HG02938 (cell line): ENCODE measurements at regions not wholly inside any gene's neighbourhood (a gene's known extent, or its start where the extent isn't known, plus 50 kb on each side); places are given as distances from the start of the nearest gene placed in this dataset.

Experiments used
- ATAC-seq: cut with Tn5 transposase; IDR thresholded peaks from one replicate; pipeline ENCODE4 v1.9.1; 2021; ENCODE audit warnings: mild to moderate bottlenecking, moderate library complexity; ENCODE audit not compliant: unreplicated experiment

DNA sequence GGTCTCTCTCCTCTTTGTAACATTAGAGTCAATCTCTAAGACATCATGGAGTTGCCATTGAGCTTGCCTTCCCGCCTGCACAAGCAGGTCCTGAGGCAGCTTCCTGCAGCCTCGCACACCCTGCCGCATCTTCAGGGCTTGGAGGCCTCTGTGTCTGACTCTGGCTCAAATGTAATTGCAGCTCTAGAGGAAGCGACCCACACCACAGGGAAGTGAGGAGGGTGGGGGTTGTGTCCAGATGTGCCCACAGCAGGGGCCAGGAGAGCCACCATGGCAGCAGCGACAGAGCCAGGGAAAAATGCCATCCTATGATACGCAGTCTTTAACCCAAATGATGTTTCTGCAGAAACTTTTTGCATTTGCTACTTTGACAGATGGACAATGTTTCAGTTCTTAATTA is 216.0 kb upstream of the ZNF32 start:
- ATAC-seq, result no peak

DNA sequence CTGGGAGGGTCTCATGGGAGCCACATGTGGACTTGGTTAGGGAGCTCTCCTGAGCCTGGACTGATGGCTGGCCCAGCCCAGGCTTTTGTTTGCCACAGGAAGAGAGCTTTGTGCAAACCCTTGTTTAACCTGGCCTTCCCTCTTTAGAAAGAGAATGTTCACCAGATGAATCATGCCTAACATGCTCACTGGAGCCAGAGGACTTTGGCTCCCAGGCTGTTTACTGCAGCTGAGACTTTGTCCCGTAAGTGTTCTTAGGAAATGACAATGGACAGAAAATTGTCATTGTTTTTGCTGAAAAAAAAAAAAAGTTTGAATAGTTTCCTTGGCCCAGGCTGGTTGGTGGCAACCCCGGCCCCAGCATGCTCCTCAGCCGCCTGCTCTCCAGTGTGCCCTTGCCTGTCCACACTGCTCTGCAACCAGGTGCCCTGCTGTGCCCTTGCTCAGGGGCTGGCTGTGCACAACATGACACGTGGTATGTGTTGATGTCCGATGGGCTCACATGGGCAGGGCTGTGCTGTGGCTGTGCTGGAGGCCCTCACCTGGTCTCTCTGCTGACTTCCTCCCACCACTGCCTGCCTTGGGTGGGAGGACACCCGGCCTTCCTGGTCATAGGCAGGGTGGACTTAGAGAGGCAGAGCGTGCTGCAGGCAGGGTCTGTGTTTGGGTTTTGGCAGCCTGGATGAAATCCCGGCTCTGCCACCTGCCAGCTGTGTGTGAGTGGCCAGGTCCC is 215.3 kb upstream of the ZNF32 start:
- ATAC-seq, result no peak

DNA sequence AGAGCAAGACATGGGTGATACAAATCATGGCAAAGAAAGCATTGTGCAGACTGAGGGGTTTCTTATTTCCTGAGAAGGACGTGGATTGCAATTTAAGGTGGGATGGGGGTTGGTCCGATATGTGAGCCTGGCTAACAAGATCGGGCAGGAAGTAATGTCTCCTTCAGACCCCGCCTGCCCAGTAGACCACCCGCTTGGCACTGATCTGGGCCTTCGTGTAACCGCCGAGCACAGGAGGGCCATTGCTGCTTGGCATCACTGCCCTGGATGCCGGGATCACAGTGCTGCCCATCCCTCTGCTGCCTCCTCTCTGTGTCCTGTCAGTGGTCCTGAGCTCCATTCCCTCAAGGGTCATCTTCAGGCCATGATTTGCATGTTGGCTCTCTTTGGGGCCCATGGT is 214.6 kb upstream of the ZNF32 start:
- no peak for ATAC-seq

DNA sequence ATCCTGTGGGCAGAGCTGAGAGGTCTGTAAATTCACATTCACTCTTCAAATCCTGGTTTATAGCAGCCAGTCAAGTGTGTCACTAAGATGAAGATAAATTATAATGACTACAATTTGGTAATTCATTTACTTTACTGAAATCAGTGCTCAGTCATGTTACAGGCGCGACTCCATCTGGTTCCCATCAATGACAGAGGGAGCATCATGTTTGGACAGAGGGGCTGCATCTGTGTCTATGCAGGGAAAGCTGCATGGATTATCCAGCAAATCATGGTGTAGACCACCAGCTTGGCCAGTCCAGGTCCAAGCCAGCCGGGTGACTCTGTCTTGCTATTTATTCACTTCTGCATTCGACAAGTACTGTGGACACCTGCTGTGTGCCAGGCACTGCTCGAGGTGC is 214.1 kb upstream of the ZNF32 start:
- no peak for ATAC-seq

DNA sequence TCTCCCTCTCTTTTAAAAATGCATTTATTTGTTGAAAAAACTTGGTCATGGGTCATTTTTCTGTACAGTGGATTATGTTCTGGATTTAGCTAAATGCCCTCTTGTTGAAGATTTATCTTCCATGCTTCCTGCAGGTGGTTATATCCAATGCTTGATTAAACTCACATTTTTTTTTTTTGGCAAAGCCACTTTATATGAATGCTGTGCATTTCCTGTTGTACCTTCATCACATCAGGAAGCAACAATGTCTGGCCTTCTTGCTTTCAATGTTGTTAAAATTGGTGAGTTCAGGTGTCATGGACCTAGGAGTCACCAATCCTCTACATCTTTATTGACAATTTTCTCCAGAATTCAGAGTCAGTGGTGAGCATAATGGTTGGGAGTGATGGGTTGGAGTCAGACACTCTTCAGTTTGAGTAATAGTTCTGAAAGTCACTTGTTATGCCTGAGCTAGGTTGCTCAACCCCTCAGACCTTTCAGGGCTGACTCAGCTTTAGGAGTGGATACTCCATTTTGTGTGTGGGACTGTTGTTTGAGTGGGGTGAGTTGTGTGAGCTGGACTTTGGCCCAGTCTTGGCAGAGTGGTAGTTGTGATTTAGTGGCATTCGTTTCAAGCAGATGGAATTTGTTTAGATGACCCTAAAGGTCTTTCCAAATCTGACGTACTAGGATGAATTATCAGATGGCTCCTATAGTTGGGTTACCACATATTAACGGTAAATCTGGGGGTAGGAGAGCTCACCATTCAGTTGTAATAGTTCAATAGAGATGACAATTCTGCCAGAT is 213.5 kb upstream of the ZNF32 start:
- ATAC-seq, result no peak

DNA sequence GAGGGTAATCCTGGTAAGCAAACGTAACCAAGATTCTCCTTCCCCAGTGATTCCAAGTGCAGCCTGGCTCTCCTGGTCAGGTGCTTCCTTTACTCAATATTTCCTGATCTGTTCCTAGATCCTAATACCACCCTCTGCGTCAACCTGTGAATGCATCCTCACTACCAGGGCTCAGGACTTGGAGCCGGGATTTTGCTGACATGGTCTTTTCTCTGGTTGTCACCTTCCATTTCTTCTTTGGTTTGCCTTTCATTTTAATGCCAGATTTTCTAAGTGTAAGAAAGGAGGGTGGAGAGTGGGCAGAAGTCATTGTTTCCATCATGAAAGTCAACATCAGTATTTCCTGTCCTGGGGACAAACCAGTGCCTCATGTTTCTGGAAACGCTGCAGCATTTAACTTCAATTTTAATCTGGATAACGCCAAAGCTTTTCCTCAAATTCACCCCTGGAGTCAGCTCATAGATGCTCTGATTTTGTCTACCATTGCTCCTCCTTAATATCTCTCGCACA is 210.4 kb upstream of the ZNF32 start:
- no peak for ATAC-seq

DNA sequence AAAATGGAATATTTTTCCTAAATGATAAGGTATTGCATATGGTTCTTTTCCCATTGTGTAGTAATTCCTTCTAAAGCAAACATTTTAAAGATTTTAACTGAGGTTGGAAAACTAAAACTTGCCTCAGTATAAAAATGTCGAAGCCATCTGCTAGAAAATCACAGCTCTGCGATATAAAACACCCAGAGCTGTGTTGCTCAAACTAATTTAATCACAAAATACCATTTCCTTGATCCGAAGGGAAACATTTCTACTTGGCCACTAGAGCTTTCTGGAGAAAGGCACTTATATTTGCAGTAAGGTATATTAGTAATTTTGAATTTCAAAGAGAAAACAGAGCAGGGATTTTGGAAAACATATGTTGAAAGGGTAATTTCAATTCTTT is 209.2 kb upstream of the ZNF32 start:
- ATAC-seq, result no peak

DNA sequence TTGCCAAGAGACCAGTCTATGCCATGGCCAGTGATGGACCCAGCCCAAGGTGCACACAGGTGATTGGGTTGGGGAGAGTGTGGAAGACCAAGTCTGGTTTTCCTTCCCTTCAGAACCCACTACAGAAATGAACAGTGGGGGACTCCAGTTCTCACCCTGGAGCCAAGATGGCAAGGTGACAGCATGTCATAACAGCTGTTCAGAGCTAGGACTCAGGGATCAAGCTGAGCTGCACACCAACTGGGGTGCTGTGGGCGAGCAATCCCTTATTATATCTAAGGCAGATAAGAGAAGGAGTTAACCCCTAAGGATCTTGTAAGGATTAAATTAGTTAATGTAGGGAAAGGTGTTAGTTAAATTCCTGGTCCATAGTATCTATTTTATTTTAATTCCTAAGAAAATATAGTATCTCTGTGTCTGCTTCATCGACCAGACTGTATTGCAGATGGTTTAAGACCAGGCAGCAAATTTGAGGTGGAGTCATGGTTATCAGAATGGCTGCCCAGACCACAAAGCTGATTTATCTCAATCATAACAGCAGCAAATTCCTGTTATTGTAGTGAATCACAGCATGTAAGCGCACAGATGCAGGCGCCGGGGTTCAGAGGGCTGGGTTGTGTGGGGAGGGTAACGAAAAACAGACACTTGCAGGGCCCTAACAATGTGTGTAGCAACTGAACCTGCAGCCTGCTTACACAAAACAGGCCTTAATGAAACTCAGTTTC is 208.7 kb upstream of the ZNF32 start:
- ATAC-seq, result no peak

DNA sequence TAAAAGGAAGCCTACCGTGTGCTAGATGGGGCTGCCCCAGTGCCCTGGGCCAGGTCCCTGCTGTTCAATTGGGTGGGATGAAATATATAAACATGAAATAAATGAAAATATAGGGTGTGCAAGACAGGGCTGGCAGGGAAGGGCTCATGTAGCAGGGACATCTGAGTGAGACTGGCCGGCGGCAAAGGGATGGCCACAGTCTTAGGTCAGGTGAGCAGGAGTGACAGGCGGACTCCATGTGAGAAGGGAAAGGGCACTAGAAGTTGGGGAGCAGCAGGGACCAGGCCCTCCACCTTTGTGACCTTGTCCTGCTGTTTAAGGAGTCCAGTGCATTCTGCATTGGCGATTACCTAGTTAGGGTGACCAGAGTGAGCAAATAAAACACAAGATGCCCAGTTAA is 207.6 kb upstream of the ZNF32 start:
- no peak for ATAC-seq

DNA sequence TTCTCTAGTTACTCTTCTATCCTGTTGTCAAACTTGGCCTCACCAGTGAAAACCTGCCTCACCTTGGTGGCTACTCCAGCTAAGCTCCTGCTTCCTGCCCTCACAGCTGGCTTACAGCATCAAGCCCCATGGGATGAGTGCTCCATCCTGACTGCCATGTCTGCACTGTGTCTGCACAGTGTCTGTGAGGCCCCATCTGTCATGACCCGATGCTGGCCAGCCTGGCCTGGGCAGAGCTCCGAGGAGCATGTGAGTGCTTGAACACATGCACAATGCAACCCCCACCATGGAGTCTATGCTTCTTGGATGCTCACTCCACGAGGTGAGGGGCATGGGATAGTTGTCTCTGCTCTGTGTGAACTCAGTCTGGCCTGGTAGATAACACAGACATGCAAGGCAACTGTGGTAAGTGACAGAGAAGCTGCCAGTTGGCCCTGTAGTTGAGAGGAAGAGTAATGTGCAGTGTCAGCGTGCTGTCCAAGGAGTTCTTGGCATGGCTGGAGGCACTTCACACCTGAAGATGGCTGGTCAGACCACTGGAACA is 207.1 kb upstream of the ZNF32 start:
- no peak for ATAC-seq

DNA sequence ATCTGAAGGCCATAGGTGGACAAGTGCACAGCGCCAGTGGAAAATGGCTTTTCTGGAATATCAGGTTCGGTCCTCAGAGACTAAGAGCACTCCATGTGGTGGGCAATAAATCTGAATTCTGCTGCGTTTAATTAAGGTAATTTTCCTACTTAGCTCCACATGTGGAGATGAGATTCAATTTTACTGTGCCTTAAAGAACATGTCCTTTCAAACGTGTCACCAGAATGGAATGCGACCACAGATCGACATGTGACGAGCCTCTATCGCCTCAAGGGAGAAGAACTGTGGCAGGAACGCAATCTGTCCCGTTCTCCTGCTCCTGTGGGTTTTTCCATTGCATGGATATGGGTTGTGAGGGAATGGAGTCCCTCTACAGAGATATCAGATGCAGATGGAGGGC is 205.3 kb upstream of the ZNF32 start:
- ATAC-seq, result no peak

DNA sequence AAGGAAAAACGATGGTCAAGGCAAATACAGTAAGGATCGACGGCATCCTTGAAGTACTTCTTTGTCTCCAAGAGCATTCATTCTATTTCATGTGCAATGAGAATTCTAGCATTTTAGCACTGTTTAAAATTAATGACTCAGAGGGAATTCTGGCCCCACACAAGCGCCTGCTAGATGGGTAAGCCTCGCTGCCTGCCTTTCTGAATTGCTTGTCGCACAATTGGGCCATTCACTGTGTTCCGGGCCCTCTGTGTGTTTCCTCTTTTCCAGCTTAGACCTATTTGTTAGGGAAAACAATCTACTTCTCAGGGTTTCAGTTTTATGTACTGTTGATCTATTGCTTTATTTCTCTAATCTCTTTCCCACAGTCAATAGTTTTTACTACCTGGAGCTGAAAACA is 204.7 kb upstream of the ZNF32 start:
- no peak for ATAC-seq

DNA sequence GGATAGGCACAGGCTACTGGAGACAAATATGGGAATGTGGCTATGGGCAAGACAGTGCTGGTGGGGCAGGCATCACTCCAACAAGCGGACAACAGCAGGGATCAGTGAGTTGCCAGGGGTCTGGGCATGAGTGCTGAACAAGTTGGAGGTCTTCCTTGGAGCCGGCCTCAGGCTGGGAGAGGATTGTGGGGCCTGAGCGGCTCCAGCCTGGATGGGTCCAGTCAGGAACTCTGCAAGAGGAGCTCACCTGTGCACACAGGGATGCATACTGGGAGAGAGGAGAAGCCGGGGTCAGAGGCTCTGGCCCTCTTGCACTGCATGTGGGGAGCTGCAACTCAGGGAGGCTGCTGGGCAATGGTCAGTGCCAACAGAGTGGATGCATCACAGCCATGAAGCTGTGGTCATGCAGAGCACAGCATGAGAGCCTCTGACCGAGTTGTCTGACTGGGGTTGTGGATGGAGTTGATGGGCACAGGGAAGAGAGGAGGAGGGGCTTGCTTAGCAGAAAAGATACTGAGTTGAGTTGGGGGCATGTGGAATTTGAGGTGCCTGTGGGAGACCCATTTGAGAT is 204.0 kb upstream of the ZNF32 start:
- no peak for ATAC-seq

DNA sequence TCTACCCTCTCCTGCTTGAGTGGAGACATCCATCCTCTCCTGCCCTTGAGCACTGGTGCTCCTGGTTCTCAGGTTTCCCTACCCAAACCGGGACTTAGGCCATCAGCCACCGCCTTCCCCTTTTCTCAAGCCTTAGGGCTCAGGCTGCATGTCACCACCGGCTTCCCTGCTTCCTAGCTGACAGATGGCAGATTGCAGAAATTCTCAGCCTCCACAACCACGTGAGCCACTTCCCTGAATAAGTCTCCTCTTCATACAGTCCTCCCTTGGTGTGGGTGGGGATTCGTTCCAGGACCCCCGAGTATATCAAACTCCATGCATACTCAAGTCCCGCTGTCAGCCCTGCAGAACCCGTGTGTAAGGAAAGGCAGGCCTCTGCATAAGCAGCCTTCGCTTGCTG is 203.5 kb upstream of the ZNF32 start:
- no peak for ATAC-seq

DNA sequence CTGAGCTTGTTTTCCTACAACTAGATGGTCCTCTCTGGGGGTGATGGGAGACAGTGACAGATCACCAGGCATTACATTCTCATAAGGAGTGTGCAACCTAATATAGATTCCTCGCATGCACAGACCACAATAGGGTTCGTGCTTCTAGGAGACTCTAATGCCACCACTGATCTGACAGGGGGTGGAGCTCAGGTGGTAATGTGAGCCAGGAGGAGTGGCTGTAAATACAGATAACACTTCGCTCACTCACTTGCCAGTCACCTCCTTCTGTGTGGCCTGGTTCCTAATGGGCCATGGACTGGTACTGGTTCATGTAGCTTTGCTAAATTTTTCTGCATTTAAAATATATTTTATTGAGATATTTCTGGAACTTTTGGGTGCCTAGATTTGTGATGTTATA is 202.3 kb upstream of the ZNF32 start:
- ATAC-seq, result no peak

DNA sequence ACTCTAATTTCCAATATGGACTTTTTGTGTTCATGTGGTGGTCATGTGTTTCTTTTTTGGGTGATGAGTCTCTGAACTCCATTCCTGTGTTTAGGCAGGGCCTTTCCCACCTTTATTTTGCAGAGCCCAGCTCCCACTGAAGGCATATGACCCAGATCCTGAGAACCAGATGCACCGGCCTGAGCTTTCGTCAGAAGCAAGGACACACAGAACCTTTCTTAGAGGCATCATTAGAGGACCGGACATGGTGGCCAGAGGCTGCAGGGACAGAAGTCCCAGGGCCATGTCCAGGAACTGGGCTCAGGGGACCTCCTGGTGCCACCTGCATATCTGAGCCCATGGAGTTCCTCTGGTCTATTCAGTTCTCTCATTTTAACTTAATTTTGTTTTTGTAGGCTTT is 200.9 kb upstream of the ZNF32 start:
- no peak for ATAC-seq

DNA sequence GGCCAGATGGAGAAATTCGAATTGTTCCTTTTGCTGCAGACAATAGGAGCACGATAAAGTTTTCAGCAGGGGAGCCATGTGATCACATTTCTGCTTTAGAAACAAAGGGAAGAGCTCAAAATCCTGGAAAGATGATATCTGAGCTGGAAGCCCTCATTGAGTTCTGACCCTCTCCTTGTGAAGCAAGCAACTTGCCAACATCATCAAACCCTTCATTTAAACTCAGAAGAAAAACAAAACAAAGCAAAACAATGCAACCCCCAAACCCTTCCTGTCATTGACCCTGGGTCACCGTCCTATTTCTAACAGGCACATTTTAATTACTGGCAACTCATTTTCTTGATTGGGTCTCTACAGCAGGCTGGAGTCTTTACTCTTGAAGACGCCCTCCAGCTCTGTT is 198.3 kb upstream of the ZNF32 start:
- no peak for ATAC-seq

DNA sequence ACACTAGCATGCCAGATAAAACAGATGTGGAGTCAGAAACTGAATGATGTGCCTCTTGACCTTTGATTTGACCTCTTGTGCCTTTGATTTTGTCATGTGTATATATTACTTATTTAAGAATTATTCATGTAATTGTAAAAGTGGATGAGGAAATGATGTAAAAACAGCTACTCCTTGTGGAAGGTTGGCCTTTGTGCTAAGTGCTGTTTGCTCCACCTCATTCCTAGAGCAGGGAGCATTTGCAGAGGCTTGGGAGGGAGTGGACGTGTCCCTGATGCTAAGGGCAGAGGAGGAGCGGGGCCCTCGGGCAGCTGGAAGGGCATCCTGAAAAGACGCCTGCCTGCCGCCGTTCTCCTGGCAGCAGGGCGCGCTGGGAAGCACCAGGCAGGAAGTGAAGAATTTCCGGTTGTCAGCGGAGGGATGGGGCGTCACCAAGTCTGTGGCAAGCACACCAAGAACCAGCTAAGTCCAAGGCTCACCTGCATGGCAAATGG is 197.6 kb upstream of the ZNF32 start:
- no peak for ATAC-seq

DNA sequence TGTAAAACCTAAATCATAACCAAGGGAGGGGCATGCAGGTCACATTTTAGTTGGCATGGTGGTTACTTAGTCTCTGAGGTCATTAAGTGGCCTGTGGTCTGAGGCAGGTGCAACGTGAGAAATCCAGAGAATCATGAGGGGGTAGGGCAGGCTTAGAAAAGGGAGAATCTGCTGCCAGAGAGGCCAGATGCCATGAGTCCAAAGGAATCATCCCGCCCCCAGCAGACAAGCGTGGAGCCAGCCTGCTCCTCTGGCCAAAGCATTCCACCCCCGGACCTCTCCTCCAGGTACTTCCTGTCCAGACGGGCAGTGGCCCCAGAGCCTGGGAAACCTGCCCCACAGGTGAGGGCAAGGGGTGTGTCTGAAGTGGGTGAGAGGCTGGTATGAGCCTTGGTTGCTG is 196.4 kb upstream of the ZNF32 start:
- ATAC-seq, result no peak

DNA sequence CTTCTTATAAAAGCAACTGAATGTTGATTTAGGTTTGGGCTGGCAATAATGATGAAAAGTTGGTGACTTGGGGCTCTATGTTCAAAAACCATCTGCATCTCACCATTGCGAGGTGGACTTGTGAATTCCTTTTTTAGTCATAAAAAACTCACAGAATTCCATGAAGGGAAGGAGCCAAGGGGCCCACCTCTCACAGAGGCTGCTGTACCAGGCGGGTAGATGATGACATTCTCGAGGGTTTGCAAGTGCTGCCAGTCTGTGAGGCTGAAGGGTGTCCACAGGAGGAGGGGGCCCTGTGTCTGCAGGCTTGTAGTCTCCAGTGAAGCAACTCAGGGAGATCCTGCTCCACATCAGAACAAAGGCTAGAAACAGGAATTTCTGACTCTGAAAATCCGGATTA is 195.5 kb upstream of the ZNF32 start:
- no peak for ATAC-seq
